Fibroblast of lung (primary cell): ENCODE measurements at regions not wholly inside any gene's neighbourhood (a gene's known extent, or its start where the extent isn't known, plus 50 kb on each side); places are given as distances from the start of the nearest gene placed in this dataset.

Source experiments
- DNase-seq, 2 donors: peaks; one replicate each; pipeline versions ENCODE4 v3.0.0 to v3.0.0-alpha.2; 2010; ENCODE audit warnings: low read depth in 2 of 2
- H2AFZ ChIP-seq: 2 replicates; pipeline ENCODE4 v1.5.1; 2012; ENCODE audit warnings: low read length, control low read depth, inconsistent platforms
- H3K27ac ChIP-seq: 2 replicates; pipeline ENCODE4 v1.5.1; 2011; ENCODE audit warnings: low read length, control low read depth; ENCODE audit not compliant: insufficient read depth
- H3K27me3 ChIP-seq: 2 replicates; pipeline ENCODE4 v1.5.1; 2011; ENCODE audit warnings: mild to moderate bottlenecking, low read length; ENCODE audit not compliant: control insufficient read depth, insufficient read depth
- H3K36me3 ChIP-seq: 2 replicates; pipeline ENCODE4 v1.5.1; 2011; ENCODE audit warnings: low read length; ENCODE audit not compliant: control insufficient read depth, insufficient read depth
- H3K4me1 ChIP-seq: 2 replicates; pipeline ENCODE4 v1.5.1; 2011; ENCODE audit warnings: low read length; ENCODE audit not compliant: control insufficient read depth, insufficient read depth; ENCODE audit errors: extremely low read depth
- H3K4me2 ChIP-seq: 2 replicates; pipeline ENCODE4 v1.5.1; 2011; ENCODE audit warnings: low read length, control low read depth; ENCODE audit not compliant: insufficient read depth; ENCODE audit errors: extremely low read depth
- H3K4me3 ChIP-seq, 4 experiments: fragments of 200-600 bp in 1 of 4; sonication (generic) in 1 of 4; replicated peaks in 1 of 4; 2 replicates each; pipeline ENCODE4 v1.5.1; 2011 to 2016; ENCODE audit warnings: low read length in 4 of 4, low read depth in 3 of 4, mild to moderate bottlenecking in 3 of 4, control low read depth in 2 of 4, inconsistent platforms in 1 of 4, mixed read lengths in 1 of 4; ENCODE audit not compliant: insufficient read depth in 1 of 4; ENCODE audit errors: control extremely low read depth in 1 of 4
- H3K79me2 ChIP-seq: 2 replicates; pipeline ENCODE4 v1.5.1; 2012; ENCODE audit warnings: mild to moderate bottlenecking, low read length, inconsistent platforms; ENCODE audit not compliant: control insufficient read depth, insufficient read depth
- H3K9ac ChIP-seq: 2 replicates; pipeline ENCODE4 v1.5.1; 2011; ENCODE audit warnings: mild to moderate bottlenecking, low read length, control low read depth; ENCODE audit not compliant: insufficient read depth
- H3K9me3 ChIP-seq: 2 replicates; pipeline ENCODE4 v1.5.1; 2012; ENCODE audit warnings: low read depth, low read length; ENCODE audit not compliant: control insufficient read depth, insufficient read depth
- H4K20me1 ChIP-seq: 2 replicates; pipeline ENCODE4 v1.5.1; 2011; ENCODE audit warnings: low read length; ENCODE audit not compliant: control insufficient read depth, insufficient read depth; ENCODE audit errors: extremely low read depth
- EZH2 ChIP-seq: IDR thresholded peaks from 2 replicates; pipeline ENCODE4 v1.5.1; 2012; ENCODE audit warnings: low read length, control low read depth, mild to moderate bottlenecking; ENCODE audit errors: missing control alignments
- TF ChIP-seq, protein P1 (sequence below), 2 donors: IDR thresholded peaks in 1 of 2; conservative IDR thresholded peaks in 1 of 2; 1 replicate in 1 of 2; 2 replicates in 1 of 2; pipeline ENCODE4 v1.5.1; 2011 to 2012; ENCODE audit warnings: low read length in 2 of 2, control low read depth in 1 of 2, inconsistent platforms in 1 of 2, low read depth in 1 of 2, mild to moderate bottlenecking in 1 of 2

DNA sequence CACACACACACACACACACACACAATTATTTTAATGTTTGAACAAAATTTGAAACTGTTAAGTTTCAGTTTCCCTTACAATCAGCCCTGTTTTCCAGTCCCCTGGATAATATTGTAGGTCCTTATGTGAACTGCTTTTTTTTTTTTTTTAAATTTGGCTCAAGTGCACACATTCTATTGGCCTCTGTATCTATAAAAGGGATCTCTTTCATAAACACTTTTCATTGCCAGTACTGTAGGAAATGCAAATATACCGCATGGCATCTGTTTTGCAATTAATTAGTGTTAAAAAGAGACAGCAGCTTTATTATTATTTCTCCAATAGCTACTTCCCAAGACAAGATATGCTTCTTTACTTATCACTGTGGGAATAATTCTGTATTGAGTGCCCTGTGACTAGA is 738.7 kb downstream of the EPHA4 start:
- Histone ChIP-seq H4K20me1 (no peaks in the 10 kb centered on the region), H3K36me3 (no peaks in the 10 kb centered on the region), H3K4me2 (no peak overlapping the region), H3K9ac (no peak overlapping the region), H3K4me1 (no peaks in the 10 kb centered on the region), H3K4me3 (no peak overlapping the region), H3K27me3 (no peaks in the 10 kb centered on the region), H3K9me3 (no peaks in the 10 kb centered on the region), H3K27ac (no peak overlapping the region), H3K79me2 (no peaks in the 10 kb centered on the region), H2AFZ (no peak overlapping the region)
- DNase-seq: peak; percentile 10 to 32
- TF ChIP-seq, protein P1, sequence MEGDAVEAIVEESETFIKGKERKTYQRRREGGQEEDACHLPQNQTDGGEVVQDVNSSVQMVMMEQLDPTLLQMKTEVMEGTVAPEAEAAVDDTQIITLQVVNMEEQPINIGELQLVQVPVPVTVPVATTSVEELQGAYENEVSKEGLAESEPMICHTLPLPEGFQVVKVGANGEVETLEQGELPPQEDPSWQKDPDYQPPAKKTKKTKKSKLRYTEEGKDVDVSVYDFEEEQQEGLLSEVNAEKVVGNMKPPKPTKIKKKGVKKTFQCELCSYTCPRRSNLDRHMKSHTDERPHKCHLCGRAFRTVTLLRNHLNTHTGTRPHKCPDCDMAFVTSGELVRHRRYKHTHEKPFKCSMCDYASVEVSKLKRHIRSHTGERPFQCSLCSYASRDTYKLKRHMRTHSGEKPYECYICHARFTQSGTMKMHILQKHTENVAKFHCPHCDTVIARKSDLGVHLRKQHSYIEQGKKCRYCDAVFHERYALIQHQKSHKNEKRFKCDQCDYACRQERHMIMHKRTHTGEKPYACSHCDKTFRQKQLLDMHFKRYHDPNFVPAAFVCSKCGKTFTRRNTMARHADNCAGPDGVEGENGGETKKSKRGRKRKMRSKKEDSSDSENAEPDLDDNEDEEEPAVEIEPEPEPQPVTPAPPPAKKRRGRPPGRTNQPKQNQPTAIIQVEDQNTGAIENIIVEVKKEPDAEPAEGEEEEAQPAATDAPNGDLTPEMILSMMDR (conservative IDR thresholded peaks at IDR 0.05 in 1 of 2, IDR thresholded peaks at IDR 0.05 in 1 of 2; ENCODE audit: low read depth in 1 of 2, low read length in 2 of 2): no peak
- TF ChIP-seq EZH2: no peak

DNA sequence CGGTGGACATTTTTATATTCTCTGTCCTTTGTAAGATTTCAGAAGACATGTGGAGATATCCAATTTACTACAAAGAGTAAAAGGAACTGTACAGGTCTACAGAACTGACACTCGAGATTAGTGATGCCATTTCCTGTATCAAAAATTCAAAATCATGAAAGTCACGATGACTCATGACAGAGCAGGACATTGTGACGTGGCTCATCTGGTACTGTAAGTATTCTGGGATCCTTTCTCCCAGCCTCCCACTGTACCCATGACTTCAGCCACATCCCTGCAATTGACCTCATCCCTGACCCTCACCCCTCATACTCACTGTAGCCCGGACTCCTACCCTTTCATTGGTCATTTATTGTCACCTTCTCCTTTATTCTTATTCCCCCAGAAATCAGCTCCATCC is 736.5 kb downstream of the EPHA4 start:
- Histone ChIP-seq H3K4me3 (no peak overlapping the region), H3K4me1 (no peaks in the 10 kb centered on the region), H2AFZ (no peak overlapping the region), H3K36me3 (no peaks in the 10 kb centered on the region), H3K4me2 (no peak overlapping the region), H4K20me1 (no peaks in the 10 kb centered on the region), H3K9me3 (no peaks in the 10 kb centered on the region), H3K27me3 (no peaks in the 10 kb centered on the region), H3K79me2 (no peaks in the 10 kb centered on the region), H3K27ac (no peak overlapping the region), H3K9ac (no peak overlapping the region)
- peak; percentile 46 to 54 for DNase-seq
- no peak for TF ChIP-seq EZH2
- TF ChIP-seq, protein P1 (conservative IDR thresholded peaks at IDR 0.05 in 1 of 2, IDR thresholded peaks at IDR 0.05 in 1 of 2; ENCODE audit: low read depth in 1 of 2, low read length in 2 of 2): no peak

DNA sequence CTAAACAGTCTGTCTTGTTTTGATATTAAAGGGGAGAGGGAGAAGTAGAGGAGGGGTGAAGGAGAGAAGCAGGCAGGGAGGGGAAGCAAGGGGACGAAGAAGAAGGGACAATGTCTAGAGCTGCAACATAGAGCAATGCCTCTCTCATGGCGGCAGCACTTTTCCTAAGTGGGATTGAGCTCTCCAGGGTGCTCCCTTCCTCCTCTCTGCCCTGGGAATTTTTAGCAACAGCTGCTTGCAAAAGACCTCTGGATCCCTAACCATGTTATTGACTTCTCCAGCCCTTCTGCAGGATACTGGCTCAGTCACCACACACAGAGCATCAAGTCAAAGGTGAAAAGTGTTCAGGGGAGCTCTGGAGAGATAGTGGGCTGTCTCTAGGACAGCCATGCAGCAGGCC is 734.9 kb downstream of the EPHA4 start:
- no peak for TF ChIP-seq EZH2
- TF ChIP-seq, protein P1 (conservative IDR thresholded peaks at IDR 0.05 in 1 of 2, IDR thresholded peaks at IDR 0.05 in 1 of 2; ENCODE audit: low read depth in 1 of 2, low read length in 2 of 2): no peak
- no peaks in the 10 kb centered on the region for H3K9me3 ChIP-seq
- H3K4me3 ChIP-seq: no peak overlapping the region
- no peak for DNase-seq
- no peaks in the 10 kb centered on the region for H3K36me3 ChIP-seq
- no peaks in the 10 kb centered on the region for H3K79me2 ChIP-seq
- H3K27me3 ChIP-seq: no peaks in the 10 kb centered on the region
- H3K9ac ChIP-seq: no peak overlapping the region
- H4K20me1 ChIP-seq: no peaks in the 10 kb centered on the region
- no peak overlapping the region for H3K4me2 ChIP-seq
- no peak overlapping the region for H2AFZ ChIP-seq
- no peaks in the 10 kb centered on the region for H3K4me1 ChIP-seq
- no peak overlapping the region for H3K27ac ChIP-seq
